ENCODE measurements at regions not wholly inside any gene's neighbourhood (a gene's known extent, or its start where the extent isn't known, plus 50 kb on each side); places are given as distances from the start of the nearest gene placed in this dataset.

- no peak for DNase-seq (ENCODE audit: low read depth)
Measured at GRCh38 chr1:209265301-209265700, 318.2 kb upstream of the CAMK1G start.

GRCh38 chr1:209266590-209267205 is 316.8 kb upstream of the CAMK1G start:
- no peak for DNase-seq (ENCODE audit: low read depth)

- no peak for DNase-seq (ENCODE audit: low read depth)
Measured at GRCh38 chr1:209267968-209268367, 315.5 kb upstream of the CAMK1G start.

- DNase-seq (ENCODE audit: low read depth): no peak
Measured at GRCh38 chr1:209268479-209268878, 315.0 kb upstream of the CAMK1G start.

DNA sequence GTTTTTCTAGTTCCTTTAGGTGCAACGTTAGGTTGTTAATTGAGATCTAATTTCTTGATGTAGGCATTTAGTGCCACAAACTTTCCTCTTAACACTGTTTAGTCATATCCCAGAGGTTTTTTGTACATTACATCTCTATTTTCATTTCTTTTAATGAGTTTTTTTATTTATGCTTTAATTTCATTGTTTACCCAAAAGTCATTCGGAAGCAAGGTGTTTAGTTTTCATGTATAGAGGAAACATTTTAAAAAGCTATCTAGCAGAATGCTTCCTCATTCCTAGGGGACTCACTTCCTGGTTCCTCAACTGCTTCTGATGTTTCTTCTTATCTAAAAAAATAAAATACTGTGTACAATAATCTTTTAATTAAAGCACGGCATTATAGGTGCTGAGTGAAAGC is 307.2 kb upstream of the CAMK1G start:
- no peak for DNase-seq (ENCODE audit: low read depth)

DNA sequence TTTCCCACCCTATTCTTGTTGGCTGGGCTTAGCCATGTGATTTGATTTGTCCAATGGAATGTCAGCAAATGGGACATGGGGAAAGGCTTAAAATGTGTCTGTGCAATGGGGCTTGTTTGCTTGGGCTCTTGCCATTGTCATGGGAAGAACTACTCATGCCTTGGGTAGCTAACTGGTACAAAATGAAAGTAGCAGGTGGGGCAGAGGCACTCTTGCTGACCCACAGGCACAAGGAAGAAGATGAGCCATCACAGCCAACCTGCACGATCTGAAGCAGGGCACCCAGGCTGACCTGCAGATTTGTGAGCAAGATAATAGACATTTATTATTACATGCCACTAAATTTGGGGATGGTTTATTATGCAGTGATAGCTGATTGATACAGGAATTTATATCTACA is 305.9 kb upstream of the CAMK1G start:
- no peak for DNase-seq (ENCODE audit: low read depth)

DNA sequence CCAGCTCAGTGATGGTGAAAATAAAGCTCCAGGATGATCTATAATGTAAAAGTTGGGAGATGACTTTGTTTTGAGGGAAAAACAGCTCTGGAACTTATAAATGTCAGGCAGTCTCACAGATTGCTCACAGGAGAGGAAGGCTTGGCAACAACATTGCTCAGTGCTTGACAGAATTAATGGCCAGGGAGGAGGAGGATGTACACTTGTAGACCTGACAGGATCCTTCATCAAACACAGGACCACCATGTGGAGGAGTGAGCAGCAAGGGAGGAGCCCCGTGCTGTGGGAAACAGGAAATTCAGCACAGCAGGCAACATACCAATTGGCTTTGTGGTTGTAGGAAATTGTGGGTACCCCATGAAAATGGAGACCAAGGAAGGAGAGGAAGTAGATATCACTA is 291.8 kb upstream of the CAMK1G start:
- DNase-seq (ENCODE audit: low read depth): no peak

DNA sequence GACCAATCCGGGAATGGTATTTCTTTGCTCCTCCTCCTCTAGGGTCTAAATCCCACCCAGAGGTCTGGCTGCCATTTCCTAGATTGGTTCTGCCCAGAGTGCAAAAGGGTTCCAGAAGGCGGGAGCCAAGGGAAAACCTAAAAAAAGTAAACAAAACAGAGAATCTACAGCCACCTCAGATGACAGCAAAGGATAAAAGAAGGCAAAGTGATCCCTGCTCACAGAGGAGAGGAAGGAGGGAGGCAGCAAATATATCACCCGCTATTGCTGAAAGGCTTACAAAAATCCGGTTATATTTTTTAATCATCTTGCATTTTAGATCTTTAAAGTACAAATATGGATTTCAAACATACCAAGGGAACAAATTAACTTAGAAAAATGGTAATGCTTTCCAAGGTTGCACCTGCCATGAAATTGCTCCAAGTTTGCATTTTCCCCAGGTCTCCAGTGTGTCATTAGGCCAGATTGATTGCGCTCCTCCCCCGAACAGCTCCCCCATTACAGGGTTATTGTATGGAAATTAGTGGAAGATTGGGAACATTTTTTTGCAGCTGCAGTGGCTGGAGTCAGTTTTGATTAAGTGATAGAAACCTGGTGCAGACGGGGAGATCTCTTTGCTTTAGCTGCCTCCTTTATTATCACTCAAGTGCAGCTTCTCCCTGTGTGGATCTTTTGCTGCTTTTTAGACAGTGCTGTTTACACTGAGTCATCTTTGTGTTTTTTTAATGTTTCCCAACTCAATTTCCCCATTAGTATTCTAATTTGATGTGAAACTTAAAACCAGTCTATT is 280.5 kb upstream of the CAMK1G start:
- no peak for DNase-seq (ENCODE audit: low read depth)

- DNase-seq (ENCODE audit: low read depth): no peak
Measured at GRCh38 chr1:209304166-209304565, 279.3 kb upstream of the CAMK1G start.

DNA sequence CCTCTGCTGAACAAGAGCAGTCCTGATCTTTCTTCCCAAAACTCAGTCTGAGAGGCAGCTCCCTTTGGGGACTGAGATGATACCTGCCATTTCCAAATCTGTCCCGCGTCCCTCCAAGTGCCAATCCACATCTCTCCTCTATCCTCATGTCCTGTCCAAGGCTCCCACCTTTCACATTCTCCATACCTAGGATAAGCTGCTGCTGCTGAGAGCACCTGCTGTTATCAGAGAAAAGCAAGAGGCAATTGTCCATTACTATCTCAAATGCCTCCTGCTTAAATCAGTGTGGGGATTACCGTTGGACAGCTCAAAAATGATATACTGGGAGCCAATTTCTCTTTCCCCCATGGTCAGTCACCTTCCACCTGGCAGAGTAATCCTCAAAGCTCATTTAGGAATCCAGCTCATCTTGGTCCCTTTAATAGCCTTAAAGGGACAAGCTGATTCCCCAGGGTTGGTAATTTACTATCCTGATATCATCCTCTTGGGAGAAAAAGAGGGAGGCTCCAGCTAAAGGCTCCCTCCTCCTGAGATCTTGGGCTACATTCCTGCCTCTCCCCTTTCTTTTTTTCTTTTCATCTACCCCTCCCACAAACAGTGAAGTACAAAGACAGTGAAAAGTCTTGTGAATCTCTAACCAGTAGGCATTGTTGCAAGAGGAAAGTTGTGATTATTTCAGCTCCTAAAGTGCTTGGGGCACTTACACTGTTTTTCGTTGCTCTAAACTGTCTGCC is 278.1 kb upstream of the CAMK1G start:
- DNase-seq (ENCODE audit: low read depth): no peak

DNA sequence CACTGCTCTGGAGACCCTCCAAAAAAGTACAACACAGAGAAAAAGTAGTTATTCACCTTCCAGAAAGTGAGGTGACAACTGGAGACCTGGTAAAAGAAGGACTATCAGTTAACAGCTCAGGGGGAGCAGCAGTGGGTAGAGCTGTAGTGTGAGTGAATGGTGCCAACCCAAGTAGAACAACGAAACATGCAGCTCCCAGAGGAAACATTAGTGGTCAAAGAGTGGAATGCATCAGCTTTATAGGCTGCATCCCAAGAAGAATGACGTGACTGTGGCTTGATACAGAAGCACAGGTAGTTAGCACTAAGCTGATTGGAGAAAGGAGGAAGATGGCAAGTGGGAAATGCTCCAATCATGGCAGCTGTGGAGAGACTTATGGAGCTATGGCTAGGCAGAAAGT is 275.7 kb upstream of the CAMK1G start:
- no peak for DNase-seq (ENCODE audit: low read depth)

GRCh38 chr1:209309198-209309597 is 274.3 kb upstream of the CAMK1G start:
- DNase-seq (ENCODE audit: low read depth): no peak

- no peak for DNase-seq (ENCODE audit: low read depth)
Measured at GRCh38 chr1:209311770-209312169, 271.7 kb upstream of the CAMK1G start.

DNA sequence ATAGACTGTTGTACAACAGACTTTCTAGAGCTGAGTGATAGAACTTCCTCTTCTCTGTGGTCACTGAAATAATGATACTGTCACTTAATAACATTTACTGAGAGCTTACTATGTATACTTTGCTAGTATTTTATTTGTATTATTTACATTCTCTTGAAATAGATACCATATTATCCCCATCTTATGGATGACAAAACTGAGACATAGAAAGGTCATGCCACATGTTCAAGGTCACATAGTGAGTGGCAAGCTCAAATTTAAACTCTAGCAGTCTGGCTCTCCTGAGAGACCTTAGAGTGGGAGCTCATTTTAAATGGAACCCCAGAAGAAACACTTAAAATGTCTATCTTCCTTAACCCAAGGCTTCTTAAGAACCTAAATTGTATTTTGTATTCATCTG is 266.6 kb upstream of the CAMK1G start:
- DNase-seq (ENCODE audit: low read depth): no peak

DNA sequence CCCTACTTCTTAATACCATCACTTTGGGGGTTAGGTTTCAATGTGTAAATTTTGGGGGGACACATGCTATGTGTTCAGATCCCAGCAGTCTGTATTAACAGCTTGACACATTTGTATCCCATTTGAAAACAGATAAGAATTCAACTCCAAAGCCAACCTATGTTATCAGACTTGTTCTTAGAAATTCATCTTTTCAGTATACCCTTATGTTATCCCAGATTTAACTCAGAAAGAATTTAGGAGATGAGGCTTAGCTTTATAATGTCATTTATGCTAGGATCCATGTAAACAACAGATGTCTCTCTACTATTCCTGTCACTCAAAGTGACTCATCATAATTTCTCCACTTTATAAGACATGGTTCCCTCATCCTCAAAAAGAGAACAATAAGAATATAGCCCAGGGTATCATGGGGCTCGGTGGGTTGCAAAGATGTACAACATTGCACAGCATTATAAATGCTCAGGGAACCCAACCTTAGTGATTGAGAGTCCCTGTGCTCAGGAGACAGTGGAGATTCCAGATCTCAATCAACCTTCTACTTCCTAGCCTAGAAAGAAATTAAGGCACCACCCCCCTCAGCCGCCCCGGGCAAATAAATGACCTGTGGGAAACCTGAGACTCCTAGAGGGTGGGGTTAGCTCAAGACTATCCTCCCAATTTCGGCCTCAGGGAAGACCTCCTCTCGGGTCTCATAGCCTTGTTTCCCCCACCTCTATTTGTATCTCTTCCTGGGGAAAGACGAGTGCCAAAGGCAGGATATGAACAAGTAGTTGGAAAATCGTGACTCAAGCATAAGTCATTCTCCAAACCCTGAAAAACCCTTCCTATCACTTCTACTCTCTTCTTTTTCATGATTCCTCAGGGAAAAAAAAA is 265.1 kb upstream of the CAMK1G start:
- DNase-seq (ENCODE audit: low read depth): no peak

- no peak for DNase-seq (ENCODE audit: low read depth)
Measured at GRCh38 chr1:209319057-209319432, 264.5 kb upstream of the CAMK1G start.

GRCh38 chr1:209319549-209319948 is 264.0 kb upstream of the CAMK1G start:
- no peak for DNase-seq (ENCODE audit: low read depth)

GRCh38 chr1:209323743-209324142 is 259.8 kb upstream of the CAMK1G start:
- DNase-seq (ENCODE audit: low read depth): no peak

DNA sequence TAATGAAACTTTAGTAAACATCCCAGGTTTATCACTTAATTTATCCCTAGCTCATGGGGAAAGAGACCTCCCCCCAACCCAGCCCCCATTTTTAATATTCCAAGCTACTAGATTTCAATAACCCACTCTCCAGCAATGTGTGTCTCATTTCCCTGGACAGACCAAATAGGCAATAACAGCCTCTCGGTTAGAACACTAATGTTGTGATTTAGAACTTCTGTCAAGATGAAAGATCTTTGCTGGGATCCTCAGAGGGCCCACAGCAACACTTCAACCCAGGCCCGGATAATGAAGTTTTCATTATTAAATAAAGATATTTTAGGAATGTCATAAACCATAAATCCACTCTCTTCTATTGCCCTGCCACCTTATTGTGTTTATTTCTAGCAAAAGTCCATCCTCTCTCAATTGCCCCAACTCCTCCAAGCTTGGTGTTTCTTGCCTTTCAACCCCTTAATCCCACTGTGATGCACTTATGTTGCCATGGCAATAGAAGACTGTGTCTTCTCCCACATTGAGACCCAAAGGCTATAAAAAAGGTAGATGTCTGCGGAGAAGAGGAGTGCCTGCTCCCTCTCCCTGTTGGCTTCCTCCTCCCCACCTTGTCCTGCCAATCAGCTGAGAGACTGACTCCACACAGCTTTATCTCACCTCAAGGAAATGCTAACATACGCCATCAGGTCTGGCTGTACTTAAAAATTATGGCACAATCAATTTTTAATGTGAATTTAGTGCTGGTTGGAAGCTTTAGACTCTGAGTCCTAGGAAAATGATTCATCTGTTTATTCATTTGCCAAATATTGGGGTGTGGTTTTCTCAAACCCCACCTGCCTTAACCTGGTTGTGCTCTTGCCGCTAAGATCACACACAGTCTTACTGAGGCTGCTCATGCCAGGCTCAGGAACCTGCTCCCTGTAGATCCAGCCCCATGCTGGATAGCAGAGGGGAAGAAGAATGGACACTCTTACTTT is 258.3 kb upstream of the CAMK1G start:
- no peak for DNase-seq (ENCODE audit: low read depth)

DNA sequence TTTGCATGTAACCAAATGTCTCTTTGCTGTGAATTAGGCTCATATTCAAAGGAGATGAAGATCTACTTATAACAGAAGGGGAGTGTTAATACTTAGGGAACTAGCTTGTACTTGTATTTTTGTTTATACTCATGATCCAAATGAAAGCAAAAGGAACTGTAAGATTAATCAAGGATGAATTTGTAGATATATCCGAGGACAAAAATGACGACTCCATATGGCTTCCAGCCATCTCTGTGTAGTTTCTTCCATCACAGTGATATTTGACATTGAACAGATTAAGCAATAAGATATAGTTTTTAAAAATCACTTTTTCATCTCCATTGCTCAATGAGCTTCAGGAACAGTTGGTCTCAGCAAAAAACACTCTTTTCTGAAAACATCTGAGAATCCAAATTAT is 257.4 kb upstream of the CAMK1G start:
- DNase-seq (ENCODE audit: low read depth): no peak

DNA sequence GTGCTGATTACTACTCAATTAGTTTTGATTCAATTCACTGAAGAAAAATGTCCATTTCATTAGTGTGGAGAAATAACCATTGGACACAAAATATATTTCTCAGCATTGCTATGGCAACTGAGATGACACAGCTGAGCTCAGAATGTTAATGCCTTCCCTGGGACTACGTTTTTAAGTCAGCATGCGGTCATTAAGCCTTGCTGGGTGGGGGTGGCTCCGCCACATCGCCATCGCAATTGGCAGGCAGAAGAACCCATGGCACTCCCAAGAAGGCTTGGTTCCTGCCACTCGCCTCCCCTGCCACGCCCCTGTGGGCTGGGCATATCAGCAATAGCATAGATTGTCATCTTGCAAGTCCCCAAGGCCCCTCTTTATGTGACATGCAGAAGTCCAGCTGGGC is 256.7 kb upstream of the CAMK1G start:
- no peak for DNase-seq (ENCODE audit: low read depth)
